ENCODE measurements at regions not wholly inside any gene's neighbourhood (a gene's known extent, or its start where the extent isn't known, plus 50 kb on each side); places are given as distances from the start of the nearest gene placed in this dataset.

DNA sequence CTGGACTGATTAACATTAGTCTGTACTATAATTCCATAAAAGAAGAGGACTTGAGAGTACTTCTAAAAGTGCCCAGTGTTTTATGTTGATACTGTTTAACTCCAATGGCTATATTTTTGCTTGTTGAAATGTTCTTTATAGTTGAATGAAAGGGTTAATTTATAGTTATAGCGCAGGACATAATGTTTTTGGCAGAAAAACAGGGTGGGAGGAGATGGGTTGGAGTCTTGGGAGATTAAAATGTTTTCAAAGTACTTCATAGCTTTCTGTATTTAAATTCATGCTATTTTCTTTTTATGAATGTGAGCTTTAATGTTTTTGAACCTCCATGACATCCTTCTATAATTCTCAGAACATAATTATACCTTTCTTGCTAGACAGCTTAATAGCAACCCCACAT, 108.2 kb downstream of the CNTN3 start:
- FAIRE-seq: no peak

DNA sequence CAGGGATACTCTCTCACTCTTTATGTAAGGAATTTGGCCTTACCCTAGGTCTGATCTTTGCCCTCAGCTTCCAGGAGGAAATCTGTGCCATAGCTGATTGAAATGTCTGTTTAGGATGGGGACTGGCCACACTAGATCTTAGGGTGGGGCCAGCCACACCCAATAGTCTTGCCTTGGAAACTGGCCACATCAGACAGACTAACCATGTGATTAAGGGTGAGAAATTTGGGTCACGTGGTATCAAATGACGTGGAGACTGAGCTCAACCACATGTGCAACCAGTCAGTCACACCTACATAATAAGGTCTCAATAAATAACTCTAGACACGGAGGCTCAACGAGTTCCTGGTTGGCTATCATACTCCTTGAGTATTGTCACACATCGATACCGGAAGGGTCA, 113.5 kb downstream of the CNTN3 start:
- FAIRE-seq: no peak

DNA sequence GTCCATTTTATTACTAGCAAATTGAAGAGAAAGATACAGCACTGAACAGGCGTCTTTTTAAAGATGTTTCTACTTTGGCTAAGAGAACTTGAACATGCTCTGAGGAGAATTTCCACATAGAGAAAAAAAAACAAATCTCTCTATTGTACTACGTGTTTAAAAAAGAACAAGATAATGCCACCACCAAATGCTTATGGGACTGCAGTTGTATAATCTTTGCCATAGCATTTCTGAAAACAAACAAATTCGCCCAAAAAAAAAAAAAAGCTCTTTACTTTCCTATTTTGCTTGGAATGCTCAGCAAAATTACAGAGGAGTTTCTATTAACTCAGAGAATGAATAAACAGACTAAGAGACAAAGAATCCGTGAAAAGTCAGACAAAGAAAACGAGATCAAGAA, 114.2 kb downstream of the CNTN3 start:
- no peak for FAIRE-seq

DNA sequence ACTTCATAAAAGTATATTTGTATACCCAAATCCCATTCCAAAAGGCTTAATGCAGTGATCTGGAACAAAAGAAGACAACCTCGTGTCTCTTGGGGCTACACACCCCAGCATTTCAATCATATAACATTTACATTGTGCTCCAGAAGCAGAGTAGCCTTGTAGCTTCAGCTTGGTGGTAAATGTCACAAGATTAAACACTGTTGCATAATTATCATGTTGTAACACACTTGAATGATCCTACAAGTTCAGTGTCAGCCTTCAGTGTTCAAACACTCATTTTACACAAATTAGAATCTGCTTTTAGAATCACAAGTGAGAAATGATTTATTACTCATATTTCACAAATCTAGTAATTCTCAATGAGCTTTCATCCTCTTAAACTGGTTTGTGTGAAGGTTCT, 122.6 kb downstream of the CNTN3 start:
- FAIRE-seq: no peak

DNA sequence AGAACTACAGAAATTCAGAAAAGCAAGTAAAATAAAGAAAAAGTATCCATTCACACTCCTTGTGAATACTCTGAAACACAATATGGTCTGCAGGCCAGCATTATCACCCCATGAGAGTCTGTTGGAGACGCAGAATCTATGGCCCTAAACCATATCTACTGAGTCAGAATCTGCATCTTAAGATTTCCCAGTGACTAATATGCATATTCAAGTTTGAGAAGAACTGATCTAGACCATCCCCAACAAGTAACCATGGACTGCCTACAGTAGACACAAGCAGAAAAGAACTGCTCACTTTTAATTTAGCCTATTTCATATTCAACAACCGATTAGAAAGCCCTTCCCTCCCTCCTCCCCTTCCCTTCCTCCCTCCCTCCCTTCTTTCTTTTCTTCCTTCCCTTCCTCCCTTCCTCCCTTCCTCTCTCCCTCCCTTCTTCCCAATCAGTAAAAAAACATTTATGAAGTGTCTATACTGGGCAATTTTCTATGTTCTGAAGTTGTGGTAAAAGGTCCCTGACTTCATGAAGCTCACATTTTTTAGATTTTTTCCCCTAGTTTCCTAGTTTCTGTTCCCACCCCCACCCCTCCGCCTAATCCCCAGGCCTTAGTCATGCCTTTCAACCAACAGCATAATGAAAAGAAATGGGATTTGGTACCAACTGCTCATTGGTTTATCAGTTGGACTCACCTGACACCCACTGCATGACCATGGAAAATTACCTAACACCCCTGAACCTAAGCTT, 125.2 kb downstream of the CNTN3 start:
- FAIRE-seq: no peak

DNA sequence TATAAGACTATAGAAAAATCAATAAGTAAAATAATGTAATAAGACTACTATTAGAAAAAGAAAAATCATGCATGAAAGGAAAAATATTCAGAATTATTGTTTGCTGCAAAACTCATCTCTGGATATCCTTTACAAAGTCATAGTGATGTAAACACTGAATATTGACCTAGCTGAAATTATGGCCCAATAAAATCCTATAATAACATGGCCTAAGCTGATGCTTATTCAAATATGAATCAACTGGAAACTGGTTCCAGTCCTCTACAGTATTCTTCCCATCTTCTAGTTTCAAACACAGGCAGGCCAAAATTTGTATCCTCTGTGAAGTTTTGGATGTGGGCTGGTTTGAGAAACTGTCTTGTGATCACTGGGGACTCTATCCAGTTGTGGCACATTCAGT, 134.5 kb downstream of the CNTN3 start:
- FAIRE-seq: no peak

DNA sequence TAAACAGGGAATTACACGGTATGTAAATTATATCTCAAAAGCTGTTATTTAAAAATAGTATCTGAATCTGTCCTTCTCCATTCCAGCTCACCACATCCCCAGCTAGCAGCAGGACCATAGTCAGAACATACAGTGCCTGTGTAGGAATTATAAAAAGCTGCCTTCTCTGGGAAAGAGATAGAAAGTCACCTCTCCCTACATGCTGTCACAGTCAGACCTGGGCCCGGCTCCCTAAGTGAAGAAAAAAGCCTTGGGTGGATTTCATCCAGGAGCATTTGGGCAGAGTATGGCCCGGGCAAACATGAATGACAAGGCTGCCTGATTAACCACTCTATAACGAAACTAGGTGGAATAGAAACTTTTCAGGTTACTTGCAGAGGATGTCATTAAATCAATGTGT, 144.1 kb downstream of the CNTN3 start:
- no peak for FAIRE-seq

DNA sequence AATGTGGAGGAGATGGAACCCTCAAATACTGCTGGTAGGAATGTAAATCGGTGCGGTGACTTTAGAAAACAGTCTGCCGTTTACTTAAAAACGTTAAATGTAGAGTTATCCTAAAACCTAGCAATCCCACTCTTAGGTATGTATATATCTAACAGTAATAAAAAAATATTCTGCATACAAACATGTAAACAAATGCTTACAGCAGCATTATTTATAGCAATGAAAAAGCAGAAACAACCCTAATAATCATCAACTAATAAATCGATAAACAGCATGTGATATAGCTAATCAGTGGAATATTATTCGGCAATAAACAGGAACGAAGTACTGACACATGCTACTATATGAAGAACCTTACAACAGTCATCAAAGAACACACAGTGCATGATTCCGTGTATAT, 144.7 kb downstream of the CNTN3 start:
- FAIRE-seq: no peak

DNA sequence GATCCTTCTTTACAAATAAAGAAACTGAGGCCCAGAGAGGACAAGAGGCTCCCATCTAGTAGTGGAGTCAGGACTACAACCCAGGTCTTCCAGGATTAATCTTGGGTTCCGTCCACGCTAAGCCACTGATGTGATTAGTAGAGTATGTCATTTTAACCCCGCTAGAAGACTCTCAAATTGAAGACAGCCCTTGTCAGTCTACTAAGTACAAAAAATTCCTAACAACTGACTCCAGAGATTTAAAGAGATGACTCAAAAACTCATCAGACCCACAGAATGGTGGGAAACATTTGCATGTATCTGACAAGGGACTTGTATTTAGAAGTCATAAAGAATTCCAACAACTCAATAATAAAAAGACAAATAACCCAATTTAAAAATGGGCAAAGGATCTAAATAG, 145.3 kb downstream of the CNTN3 start:
- no peak for FAIRE-seq

DNA sequence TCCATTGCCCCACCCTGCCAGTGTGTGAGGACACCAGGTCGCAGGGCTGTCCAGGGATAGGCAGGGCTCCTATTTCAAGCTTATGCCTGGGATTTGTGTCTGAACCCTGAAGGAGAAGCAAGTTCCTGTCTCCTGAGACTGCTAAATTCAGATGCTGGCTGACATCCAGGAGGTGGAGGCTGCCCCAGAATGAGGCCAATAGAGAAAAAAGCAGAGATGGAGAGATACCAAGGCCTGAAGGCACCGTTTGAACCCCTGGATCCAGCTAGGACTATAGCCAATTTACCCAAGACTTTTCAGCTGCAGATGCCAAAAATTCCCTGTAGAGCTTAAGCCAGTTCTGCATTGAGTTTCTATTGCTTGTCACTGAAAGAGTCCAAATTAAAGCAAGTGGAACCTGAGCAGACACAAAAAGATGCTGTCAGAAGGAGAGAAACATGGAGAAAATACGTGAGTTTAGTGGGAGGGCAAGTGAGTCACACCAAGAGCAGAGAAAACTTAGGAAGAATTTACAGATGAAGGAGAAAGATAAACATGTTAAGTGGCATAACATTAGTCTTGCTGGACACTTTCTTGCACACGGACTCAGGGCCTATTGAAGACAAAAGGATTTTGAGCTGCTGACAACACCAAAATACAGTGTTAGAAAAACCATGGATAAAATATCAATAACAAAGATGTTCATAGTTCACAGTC, 148.6 kb downstream of the CNTN3 start:
- FAIRE-seq: no peak

DNA sequence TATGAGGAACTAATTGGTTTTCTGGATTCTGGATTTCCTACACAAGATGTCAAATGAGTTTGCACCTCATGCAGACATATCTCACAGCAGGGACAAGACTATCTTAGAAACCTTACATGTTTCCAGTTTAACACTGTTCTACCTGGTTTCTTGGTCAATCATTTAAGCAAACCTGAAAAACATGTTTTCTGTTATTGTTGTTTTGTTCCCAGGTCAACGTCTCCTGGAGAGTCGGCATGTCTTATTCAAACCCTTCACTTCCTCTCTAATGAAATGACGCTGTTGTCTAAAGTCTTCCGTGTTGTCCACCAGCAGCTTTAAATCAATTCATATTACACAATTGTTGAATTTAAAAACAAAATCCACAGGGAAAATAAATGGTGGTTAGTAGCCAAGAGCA, 150.9 kb downstream of the CNTN3 start:
- FAIRE-seq: no peak

DNA sequence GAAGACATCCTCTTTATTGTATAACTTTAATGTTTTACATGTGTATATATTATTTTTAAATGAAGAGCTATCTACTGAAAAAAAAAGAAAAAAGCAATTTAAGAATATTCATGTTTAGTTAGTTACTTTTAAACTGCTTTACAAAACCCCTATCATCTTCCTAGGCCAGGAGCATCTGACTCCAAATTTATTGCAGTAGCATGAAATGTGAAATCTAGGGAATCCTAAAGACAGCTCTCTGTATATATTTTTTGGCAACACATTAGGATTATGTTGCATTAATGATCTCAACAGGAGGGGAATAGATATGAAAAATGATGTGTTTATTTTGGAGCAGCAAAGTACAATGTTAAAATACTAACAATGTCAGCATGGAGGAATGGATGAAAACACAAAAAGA, 158.3 kb downstream of the CNTN3 start:
- FAIRE-seq: no peak

DNA sequence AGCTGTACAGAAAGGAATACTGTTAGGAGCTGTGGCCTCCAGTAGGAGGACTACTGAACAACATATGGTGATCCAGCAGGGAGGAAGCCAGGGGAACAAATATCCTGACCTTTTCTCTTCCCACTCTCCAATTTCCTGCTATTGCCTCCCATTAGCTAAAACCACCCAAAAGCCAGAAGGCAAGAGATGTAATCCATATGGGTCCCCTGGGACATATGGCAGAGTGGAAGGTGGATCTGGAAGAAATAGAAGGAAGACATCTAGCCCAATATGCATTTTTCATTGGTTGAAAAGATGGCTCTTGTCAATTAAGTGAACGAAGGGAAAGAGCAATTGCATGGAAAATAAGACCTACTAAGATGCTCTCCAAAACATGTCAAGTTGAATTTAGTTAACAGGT, 167.2 kb downstream of the CNTN3 start:
- FAIRE-seq: no peak

DNA sequence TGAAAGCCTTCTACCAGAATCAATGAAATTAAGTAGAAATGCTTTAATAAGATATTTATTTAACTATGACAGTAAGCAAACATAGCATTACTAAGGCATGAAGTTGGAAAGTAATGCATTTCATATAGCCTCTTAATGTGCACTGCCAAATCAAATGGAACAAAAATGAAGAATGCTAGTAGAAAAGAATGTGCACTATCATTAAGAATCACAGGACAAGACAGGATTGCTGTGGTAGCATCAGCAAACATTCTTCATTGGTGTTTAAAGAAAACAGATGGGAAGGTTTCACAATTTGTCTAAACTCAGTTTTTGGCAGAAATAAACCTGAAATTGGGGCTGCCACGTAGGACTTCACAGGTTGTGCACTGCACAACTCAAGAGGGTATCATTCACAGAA, 168.9 kb downstream of the CNTN3 start:
- no peak for FAIRE-seq

DNA sequence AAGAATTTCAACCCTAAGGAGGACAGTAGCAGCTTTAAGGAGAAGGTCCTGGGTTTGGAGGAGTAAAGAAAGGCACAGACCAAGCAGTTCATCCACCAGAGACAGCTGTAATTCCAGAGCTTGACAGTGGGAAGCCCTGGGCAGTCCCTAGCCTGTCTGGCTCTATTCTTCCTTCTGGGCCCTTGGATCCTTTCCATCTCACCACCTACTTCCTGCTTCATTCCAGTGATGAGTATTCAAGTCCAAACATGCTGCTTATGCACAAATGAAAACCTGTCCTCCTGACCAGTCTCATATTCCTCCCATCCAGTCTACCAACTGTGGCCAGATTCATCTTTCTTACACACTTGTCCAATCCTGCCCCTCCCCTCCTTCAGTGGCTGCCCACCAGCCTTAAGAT, 171.4 kb downstream of the CNTN3 start:
- no peak for FAIRE-seq

DNA sequence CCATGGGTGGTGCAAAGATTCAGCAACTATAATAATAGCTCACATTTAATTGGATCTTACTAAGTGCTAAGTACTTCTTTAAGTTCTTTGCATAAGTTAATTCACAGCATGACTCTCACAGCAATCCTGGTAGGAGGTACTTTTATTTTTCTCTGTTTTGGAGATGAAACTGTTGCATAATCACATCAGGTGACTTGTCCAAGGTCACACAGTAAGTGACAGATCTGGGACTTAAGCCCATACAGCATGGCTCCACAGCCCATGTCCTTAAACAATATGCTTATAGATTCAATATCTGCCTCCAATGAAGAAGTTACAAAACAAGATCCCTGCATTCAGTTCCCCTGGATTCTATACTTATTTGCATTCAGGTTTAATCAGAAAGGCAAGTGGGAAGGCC, 171.8 kb downstream of the CNTN3 start:
- no peak for FAIRE-seq

DNA sequence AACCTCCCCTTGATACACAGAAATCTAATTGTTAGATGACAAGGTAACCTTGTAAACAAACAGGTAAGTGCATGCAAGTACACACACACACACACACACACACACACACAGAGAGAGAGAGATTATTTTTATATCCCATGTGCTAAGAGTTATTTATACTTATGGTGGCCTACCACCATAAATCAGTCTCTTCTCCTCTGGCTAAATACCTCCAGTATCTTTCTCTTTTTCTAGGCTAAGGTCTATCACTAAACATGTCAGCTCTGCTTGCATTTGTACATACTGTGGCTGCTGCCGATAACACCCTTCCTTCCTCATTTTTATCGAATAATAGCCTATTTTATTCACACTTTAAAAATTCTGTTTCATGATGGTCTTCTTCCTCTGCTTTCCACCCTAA, 172.4 kb downstream of the CNTN3 start:
- FAIRE-seq: no peak

DNA sequence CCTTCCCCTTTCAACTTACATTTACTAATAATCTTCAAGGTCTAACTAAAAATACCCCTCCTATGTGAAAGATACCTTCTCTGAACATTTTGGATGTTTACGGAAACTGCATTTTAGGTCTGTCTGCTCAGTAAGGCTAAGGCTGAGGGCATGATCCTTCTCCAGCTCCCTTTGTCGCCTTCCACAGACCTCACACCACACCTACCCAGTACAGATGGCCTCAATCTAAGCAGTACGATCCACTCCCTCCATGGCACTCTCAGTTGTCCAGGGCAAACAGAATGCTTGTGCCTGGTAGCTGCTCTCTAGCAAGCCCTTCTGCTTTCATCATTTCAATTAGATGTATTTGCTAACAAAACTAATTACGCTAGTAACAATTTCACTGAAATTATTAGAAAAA, 178.3 kb downstream of the CNTN3 start:
- no peak for FAIRE-seq

DNA sequence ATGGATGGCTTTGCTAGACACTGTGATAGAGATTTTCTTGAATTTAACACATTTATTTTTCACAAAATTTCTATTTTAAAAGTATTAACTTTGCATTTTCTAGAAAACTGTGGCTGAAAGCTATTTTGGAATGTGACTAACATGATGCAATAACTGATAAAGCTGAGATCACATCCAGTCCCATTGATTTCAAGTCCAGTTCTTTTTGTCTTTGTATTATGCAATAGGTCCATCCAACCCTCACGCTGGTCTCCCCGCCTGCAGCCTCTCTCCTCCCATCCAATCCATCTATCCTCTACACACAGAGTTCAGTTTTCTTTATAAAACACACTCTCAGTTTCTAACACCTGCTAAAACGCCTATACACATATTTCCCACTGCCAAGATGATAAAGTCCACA, 178.8 kb downstream of the CNTN3 start:
- FAIRE-seq: no peak

DNA sequence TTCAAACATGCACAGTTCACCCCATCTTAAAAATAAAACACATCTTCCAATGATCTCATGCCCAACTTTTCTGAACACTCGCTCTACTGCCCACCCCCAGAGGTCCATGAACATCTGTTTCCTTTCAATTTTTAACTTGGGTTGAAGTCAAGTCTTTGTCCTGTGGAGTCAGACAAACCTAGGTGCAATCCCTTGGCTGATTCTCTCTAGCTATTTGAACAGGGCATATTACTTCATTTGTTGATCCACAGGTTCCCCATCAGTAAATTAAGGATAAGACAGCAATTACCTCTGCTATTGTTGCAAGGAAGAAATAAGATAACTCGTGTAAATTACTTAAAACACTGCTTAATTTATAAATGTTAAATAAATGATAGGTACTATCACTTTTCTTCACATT, 180.1 kb downstream of the CNTN3 start:
- FAIRE-seq: no peak

DNA sequence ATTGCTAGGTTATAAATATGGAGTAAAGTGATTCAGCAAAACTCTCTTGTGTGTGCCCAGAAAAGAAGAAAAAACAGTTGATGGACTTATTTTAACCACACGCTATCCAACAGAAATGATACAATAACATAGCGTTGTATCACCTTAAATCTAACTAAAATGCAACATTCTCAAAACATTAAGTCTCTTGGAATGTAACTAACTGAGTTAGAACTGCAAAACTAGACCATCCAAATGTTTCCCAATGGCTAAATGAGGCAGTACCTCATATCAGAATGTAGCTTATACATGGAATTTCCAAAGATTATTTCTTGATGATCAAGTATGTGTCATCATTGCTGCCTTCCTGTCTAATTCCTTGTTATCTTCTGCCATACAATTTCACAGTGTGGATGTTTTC, 187.9 kb downstream of the CNTN3 start:
- no peak for FAIRE-seq

DNA sequence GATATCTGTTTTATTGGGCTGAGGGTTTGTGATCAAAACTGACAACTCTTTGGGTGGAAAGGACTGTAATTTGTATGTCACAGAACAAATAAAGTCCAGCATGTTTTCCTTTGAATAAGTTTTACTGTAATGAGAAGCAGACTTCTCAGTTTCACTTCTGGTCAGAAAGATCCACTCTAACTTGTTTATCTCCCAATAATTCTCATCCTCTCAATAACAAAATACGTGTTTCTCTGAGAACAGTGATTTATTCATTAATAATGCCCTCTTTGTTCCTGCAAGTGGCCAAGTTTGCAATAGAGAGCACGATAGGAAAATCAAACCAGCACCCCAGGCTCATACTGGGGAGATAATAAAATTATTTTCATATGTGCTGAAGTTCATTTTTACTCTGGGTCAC, 190.6 kb downstream of the CNTN3 start:
- FAIRE-seq: no peak

DNA sequence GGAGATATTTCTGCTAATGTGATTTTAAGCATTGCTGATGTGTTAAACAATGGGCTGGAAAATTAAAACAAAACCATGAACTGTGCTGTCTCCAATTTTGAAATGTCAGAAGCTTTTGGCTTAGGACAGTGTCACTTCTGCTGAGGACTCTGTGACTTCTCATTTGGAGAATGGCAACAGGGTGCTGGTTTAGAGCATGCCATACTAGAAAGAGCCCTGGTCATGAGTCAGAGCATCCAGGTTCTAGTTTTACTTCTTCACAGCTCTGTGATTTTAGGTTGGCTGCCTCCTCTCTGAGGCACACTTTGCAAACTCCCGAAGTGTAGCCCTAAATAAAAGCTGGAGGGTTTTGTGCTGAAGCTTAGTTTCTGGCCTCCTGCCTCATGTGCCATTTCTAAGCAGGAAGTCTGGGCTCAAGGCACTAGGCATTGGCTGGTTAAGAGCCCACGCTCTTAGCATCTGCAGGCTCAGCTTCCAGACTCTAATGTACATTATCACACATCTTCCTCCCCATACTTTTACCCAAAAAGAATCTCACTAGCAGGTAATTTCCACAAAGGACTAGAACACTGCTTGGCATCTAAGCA, 193.8 kb downstream of the CNTN3 start:
- no peak for FAIRE-seq

DNA sequence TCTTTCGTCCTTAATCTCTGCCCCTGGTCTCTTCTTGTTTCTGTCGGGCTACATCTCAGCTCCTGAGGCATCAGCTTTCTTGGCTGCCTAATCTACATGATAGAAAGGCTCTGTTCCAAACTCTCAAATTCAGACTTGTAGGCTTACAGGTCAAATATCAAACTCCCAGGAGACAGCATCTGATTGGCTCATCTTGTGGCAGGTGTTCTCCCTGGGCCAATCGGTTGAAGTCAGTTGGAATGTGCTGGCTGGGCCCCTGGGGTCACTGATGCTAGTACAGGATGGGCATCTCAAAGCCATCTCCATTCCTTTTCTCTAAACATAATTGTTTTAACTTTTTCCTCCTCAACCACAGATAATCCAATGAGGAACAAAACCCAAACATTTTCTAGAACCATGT, 198.7 kb downstream of the CNTN3 start:
- no peak for FAIRE-seq
